ENCODE measurements at regions not wholly inside any gene's neighbourhood (a gene's known extent, or its start where the extent isn't known, plus 50 kb on each side); places are given as distances from the start of the nearest gene placed in this dataset.

DNA sequence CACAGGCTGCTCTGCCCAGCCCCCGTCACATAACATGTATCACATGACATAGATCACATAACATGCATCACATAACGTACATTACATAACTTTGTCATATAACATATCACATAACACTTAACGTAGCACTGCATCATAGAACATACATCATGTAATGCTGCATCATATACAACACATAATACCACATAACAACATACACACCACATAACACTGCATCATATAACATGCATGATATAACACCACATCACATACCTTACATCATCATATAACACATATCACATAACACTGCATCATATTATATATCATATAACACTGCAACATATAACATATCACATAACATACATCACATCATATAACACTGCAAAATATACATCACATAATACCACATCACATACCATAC, 83.8 kb downstream of the AXIN2 start:
- TF ChIP-seq, protein P1, sequence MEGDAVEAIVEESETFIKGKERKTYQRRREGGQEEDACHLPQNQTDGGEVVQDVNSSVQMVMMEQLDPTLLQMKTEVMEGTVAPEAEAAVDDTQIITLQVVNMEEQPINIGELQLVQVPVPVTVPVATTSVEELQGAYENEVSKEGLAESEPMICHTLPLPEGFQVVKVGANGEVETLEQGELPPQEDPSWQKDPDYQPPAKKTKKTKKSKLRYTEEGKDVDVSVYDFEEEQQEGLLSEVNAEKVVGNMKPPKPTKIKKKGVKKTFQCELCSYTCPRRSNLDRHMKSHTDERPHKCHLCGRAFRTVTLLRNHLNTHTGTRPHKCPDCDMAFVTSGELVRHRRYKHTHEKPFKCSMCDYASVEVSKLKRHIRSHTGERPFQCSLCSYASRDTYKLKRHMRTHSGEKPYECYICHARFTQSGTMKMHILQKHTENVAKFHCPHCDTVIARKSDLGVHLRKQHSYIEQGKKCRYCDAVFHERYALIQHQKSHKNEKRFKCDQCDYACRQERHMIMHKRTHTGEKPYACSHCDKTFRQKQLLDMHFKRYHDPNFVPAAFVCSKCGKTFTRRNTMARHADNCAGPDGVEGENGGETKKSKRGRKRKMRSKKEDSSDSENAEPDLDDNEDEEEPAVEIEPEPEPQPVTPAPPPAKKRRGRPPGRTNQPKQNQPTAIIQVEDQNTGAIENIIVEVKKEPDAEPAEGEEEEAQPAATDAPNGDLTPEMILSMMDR (IDR thresholded peaks at IDR 0.05; ENCODE audit: unreplicated experiment): no peak
- Mint-ChIP-seq H3K27me3 (ENCODE audit: low read depth) (no peaks in the 10 kb centered on the region), H3K9me3 (peaks cover 4% of the 10 kb centered on the region), H3K4me3 (no peak overlapping the region), H3K36me3 (no peaks in the 10 kb centered on the region), H3K4me1 (peaks cover 5% of the 10 kb centered on the region), H3K27ac (no peak overlapping the region)
- no peak for DNase-seq (ENCODE audit: low spot score in 2 of 2, unreplicated experiment in 2 of 2)

DNA sequence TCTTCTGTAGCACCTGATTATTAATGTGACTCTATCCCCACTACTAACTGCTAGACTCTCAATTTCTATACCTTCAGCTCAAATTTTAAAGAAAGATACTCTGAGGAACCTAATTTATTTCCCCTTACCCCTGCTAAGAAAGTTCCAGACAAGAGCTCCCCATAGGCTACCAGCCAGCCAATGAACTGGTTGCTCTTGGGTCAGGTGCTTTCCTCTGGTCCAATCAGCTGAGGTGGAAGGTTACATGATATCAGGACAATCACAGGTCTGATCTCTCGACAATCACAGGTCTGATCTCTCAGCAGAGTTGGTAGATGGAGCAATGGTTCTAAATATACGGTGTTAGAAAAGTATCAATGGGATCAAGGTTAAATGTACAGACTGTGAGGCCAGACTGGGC, 86.8 kb downstream of the AXIN2 start:
- Mint-ChIP-seq H3K9me3 (no peaks in the 10 kb centered on the region), H3K4me1 (peaks cover 12% of the 10 kb centered on the region), H3K27me3 (ENCODE audit: low read depth) (no peaks in the 10 kb centered on the region), H3K27ac (no peak overlapping the region), H3K36me3 (no peaks in the 10 kb centered on the region), H3K4me3 (no peak overlapping the region)
- no peak for DNase-seq (ENCODE audit: low spot score in 2 of 2, unreplicated experiment in 2 of 2)
- TF ChIP-seq, protein P1 (IDR thresholded peaks at IDR 0.05; ENCODE audit: unreplicated experiment): no peak

GRCh38 chr17:65473985-65474384, 87.5 kb downstream of the AXIN2 start:
- Mint-ChIP-seq H3K9me3 (no peaks in the 10 kb centered on the region), H3K27me3 (ENCODE audit: low read depth) (no peaks in the 10 kb centered on the region), H3K4me1 (peaks cover 12% of the 10 kb centered on the region), H3K27ac (no peak overlapping the region), H3K36me3 (no peaks in the 10 kb centered on the region), H3K4me3 (no peak overlapping the region)
- DNase-seq (ENCODE audit: low spot score in 2 of 2, unreplicated experiment in 2 of 2): no peak
- TF ChIP-seq, protein P1 (IDR thresholded peaks at IDR 0.05; ENCODE audit: unreplicated experiment): no peak

- Mint-ChIP-seq H3K9me3 (no peaks in the 10 kb centered on the region), H3K36me3 (no peaks in the 10 kb centered on the region), H3K4me1 (peaks cover 12% of the 10 kb centered on the region), H3K4me3 (no peak overlapping the region), H3K27me3 (ENCODE audit: low read depth) (no peaks in the 10 kb centered on the region), H3K27ac (peak overlapping the region; percentile 19)
- TF ChIP-seq, protein P1 (IDR thresholded peaks at IDR 0.05; ENCODE audit: unreplicated experiment): no peak
- DNase-seq (ENCODE audit: low spot score in 2 of 2, unreplicated experiment in 2 of 2): no peak
These were observed 88.1 kb downstream of the AXIN2 start for GRCh38 chr17:65473363-65473762.

DNA sequence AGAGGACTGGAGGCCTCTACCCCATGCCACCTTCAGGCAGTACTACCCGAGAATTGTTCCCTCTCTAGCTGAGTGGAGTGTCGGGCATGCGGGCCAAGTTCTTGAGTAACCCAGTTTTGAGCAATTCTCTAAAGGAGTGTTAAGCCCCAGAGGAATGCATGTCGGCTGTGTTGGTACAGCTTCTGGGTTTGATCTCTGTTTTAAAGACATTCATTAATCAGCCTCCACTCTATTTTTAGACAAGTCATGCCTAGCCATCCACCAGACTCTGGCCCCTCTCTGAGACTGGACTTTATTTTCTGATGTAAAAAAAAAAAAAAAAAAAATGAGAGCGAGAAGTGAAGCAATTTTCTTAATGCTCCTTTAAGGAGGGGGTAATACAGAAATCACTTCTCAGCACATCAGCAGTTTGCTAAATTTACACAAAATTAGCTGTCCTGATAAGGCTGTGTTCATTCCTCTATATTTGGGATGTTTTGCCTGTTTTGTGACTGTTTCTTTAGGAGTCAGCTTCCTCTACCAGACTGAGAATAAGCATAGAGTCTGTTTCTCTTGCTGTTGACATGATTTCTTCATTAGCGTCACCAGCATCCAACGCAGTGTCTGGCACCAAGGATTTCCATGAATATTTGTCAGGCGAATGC, 88.7 kb downstream of the AXIN2 start:
- H3K27ac Mint-ChIP-seq: peak overlapping the region; percentile 19
- no peaks in the 10 kb centered on the region for H3K36me3 Mint-ChIP-seq
- H3K9me3 Mint-ChIP-seq: no peaks in the 10 kb centered on the region
- TF ChIP-seq, protein P1 (IDR thresholded peaks at IDR 0.05; ENCODE audit: unreplicated experiment): no peak
- H3K27me3 Mint-ChIP-seq (ENCODE audit: low read depth): no peaks in the 10 kb centered on the region
- peaks cover 12% of the 10 kb centered on the region for H3K4me1 Mint-ChIP-seq
- no peak overlapping the region for H3K4me3 Mint-ChIP-seq
- DNase-seq (ENCODE audit: low spot score in 2 of 2, unreplicated experiment in 2 of 2): no peak

GRCh38 chr17:65470783-65471182, 90.7 kb downstream of the AXIN2 start:
- Mint-ChIP-seq H3K4me1 (peaks cover 12% of the 10 kb centered on the region), H3K27ac (no peak overlapping the region)
- TF ChIP-seq, protein P1 (IDR thresholded peaks at IDR 0.05; ENCODE audit: unreplicated experiment): no peak

More at GRCh38 chr17:65470783-65471182, 90.7 kb downstream of the AXIN2 start:
- Mint-ChIP-seq H3K36me3 (no peaks in the 10 kb centered on the region), H3K4me3 (no peak overlapping the region), H3K9me3 (no peaks in the 10 kb centered on the region), H3K27me3 (ENCODE audit: low read depth) (no peaks in the 10 kb centered on the region)
- DNase-seq (ENCODE audit: low spot score in 2 of 2, unreplicated experiment in 2 of 2): no peak
